ENCODE measurements at regions not wholly inside any gene's neighbourhood (a gene's known extent, or its start where the extent isn't known, plus 50 kb on each side); places are given as distances from the start of the nearest gene placed in this dataset.

DNA sequence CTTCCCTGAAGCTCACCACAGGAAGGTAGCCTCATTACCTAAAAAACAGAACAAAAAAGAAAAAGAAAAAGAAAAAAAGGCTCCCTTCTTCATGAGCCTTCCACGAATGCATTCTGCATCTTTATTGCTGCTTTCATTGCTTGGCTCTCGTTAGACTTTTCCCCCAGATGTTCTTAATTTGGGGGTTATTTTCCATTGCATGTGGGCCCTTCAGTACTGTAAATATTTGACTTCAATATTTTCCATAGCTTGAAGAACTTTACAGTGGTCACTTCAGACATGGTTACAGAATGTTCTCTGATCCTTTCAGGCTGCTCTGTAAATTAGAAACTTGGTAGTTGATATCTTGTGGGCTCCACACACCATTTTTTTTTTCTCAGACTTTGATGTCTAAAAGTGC lies 65.6 kb upstream of the COPS8 start:
- Histone ChIP-seq H3K4ac (replicated peaks; ENCODE audit: insufficient read length, low read depth, low read length) (no peak overlapping the region), H3K79me2 (ENCODE audit: control insufficient read depth in 1 of 2, insufficient read depth in 2 of 2, low read length in 2 of 2) (no peaks in the 10 kb centered on the region), H3K14ac (ENCODE audit: insufficient read length) (no peak overlapping the region), H4K5ac (ENCODE audit: insufficient read length, low read depth, low read length) (no peak overlapping the region), H3K23me2 (ENCODE audit: low read depth, low read length) (no peaks in the 10 kb centered on the region), H3K18ac (ENCODE audit: extremely low read depth, low read length) (no peak overlapping the region), H3K9me3 (ENCODE audit: insufficient read depth in 2 of 2, low read depth in 1 of 2, low read length in 1 of 2) (peaks cover 0 to 7% of the 10 kb centered on the region in 2 experiments; a peak in 2 of 4 replicates), H3K4me1 (replicated peaks in 1 of 4; ENCODE audit: control insufficient read depth in 3 of 4, insufficient read depth in 4 of 4, low read length in 3 of 4) (no peaks in the 10 kb centered on the region), H4K8ac (ENCODE audit: extremely low read depth, insufficient read depth, low read length) (no peak overlapping the region), H2AK5ac (ENCODE audit: low read depth, low read length) (no peak overlapping the region), H2BK20ac (ENCODE audit: low read length) (no peak overlapping the region), H3K9ac (replicated peaks in 1 of 4; ENCODE audit: extremely low read depth in 1 of 4, low read depth in 3 of 4, low read length in 3 of 4) (no peak overlapping the region), H2BK15ac (ENCODE audit: low read length) (no peak overlapping the region), H3K27me3 (replicated peaks in 1 of 4; ENCODE audit: control insufficient read depth in 3 of 4, extremely low read depth in 1 of 4, insufficient read depth in 3 of 4, low read length in 3 of 4) (no peaks in the 10 kb centered on the region; a peak in 1 of 7 replicates), H3K36me3 (ENCODE audit: control insufficient read depth in 2 of 4, insufficient read depth in 4 of 4, low read length in 3 of 4) (no peaks in the 10 kb centered on the region), H3K79me1 (ENCODE audit: low read depth, low read length) (no peaks in the 10 kb centered on the region), H3K56ac (replicated peaks; ENCODE audit: insufficient read length, low read depth, low read length) (no peak overlapping the region), H2AFZ (ENCODE audit: low read length) (no peak overlapping the region), H3K23ac (ENCODE audit: insufficient read length) (no peak overlapping the region), H2BK12ac (ENCODE audit: low read depth, low read length) (no peak overlapping the region), H3K4me3 (ENCODE audit: extremely low read depth in 1 of 4, insufficient read depth in 2 of 4, low read depth in 3 of 4, low read length in 4 of 4) (no peak overlapping the region), H2BK5ac (ENCODE audit: low read depth, low read length) (no peak overlapping the region), H3K4me2 (ENCODE audit: insufficient read depth in 1 of 2, low read depth in 2 of 2, low read length in 2 of 2) (no peak overlapping the region), H4K91ac (replicated peaks; ENCODE audit: insufficient read length, low read length) (no peak overlapping the region), H4K20me1 (replicated peaks in 1 of 2; ENCODE audit: control insufficient read depth in 1 of 2, insufficient read depth in 2 of 2, low read length in 2 of 2) (no peaks in the 10 kb centered on the region), H3K27ac (ENCODE audit: low read depth, low read length) (no peak overlapping the region), H2BK120ac (replicated peaks; ENCODE audit: low read depth, low read length) (no peak overlapping the region)
- WGBS, 2 experiments (ENCODE audit: extremely low coverage in 1 of 2, insufficient coverage in 1 of 2, insufficient read length in 1 of 2, insufficient replicate concordance in 2 of 2, low coverage in 1 of 2, low lambda C conversion rate in 2 of 2, missing lambda C conversion rate in 1 of 2), result 83% methylated on average over 2 of the region's 2 CpGs; no CpG with 5 or more reads in 1 of the 2 experiments
- DNase-seq (ENCODE audit: low read depth in 1 of 2, low spot score in 2 of 2) (no peak), FAIRE-seq (no peak)
- CTCF ChIA-PET (ENCODE audit: partially characterized antibody), result no interaction called here
- POLR2A ChIA-PET (ENCODE audit: partially characterized antibody), result no interaction called here
- no peak for TF ChIP-seq SP1 (IDR thresholded peaks at IDR 0.05; ENCODE audit: low read depth, low read length)
- no peak for TF ChIP-seq BCL11A (IDR thresholded peaks at IDR 0.05; ENCODE audit: low read depth in 2 of 2, low read length in 2 of 2)

Measured in H1 (cell line).